ENCODE measurements at regions not wholly inside any gene's neighbourhood (a gene's known extent, or its start where the extent isn't known, plus 50 kb on each side); places are given as distances from the start of the nearest gene placed in this dataset.
A peak's percentile ranks its signal among the peaks of the same experiment; 100 is the strongest.

DNA sequence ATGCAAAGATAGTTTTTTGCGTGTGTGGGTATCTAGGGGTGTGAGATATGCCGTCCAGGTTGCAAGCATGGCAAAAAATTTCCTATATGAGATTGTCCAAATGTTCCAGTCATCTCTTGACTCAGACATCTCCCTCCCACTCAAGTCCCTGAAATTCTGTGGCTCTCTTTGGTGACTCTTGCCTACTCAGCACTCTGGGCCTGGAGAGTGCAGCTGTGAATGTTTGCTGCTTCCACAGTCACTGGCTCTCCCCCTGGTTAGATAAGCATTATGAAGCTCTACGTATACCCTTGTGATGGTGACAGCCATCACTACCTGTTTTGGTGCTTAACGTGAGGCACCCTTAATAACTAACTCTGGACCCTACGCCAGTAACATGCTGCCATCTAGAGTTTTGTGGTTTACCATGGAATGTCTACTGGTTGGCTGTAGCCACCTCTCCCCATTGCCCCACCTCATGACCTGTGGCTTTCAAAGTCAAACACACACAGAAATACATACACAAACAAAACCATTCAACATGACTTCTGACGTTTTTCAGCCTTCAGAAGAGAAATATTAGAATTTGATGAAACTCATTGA lies 621.9 kb upstream of the CITED2 start:
- Histone ChIP-seq H2AFZ (ENCODE audit: low read length) (0 out of 2 replicates have a peak overlapping the region, but pooled peaks have one; percentile 5), H3K4me2 (ENCODE audit: low read depth, low read length) (peak overlapping the region; percentile 39; the same call in 1 of the 2 replicates)
- TF ChIP-seq, protein P1, sequence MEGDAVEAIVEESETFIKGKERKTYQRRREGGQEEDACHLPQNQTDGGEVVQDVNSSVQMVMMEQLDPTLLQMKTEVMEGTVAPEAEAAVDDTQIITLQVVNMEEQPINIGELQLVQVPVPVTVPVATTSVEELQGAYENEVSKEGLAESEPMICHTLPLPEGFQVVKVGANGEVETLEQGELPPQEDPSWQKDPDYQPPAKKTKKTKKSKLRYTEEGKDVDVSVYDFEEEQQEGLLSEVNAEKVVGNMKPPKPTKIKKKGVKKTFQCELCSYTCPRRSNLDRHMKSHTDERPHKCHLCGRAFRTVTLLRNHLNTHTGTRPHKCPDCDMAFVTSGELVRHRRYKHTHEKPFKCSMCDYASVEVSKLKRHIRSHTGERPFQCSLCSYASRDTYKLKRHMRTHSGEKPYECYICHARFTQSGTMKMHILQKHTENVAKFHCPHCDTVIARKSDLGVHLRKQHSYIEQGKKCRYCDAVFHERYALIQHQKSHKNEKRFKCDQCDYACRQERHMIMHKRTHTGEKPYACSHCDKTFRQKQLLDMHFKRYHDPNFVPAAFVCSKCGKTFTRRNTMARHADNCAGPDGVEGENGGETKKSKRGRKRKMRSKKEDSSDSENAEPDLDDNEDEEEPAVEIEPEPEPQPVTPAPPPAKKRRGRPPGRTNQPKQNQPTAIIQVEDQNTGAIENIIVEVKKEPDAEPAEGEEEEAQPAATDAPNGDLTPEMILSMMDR (IDR thresholded peaks at IDR 0.05; ENCODE audit: low read length), result peak; percentile 56
- TF ChIP-seq EZH2phosphoT487 (IDR thresholded peaks at IDR 0.05; ENCODE audit: low read length), result no peak

DNA sequence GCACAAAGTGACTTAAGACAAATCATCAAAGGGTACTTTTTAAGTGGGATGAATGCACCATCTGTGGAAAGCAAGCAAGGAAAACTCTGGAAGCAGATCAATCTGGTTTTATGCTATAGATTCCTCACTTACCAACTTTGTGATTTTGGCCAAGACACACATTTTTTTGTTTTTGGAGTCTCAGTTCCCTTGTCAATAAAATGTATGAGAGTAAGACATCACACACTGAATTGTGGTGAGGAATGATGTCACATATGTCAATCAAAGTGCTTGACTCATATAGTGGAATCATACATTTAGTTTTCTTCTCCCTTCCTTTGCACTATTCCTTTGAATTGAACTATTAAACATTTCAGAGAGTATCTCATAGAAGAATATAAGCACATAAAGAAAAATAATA lies 620.5 kb upstream of the CITED2 start:
- Histone ChIP-seq H3K4me3 (ENCODE audit: low read length) (no peak overlapping the region), H3K79me2 (ENCODE audit: low read length) (no peaks in the 10 kb centered on the region), H3K9me3 (replicated peaks; ENCODE audit: insufficient read depth, low read length) (no peaks in the 10 kb centered on the region), H3K27me3 (replicated peaks; ENCODE audit: insufficient read depth, low read length) (no peaks in the 10 kb centered on the region), H3F3A (ENCODE audit: insufficient read depth, low read length) (no peaks in the 10 kb centered on the region), H3K9me2 (replicated peaks; ENCODE audit: insufficient read depth, low read length) (no peaks in the 10 kb centered on the region), H3K4me2 (ENCODE audit: low read depth, low read length) (no peak overlapping the region), H3K36me3 (replicated peaks; ENCODE audit: insufficient read depth, low read length) (no peaks in the 10 kb centered on the region), H3K4me1 (ENCODE audit: low read length) (peaks cover 11% of the 10 kb centered on the region), H3K9ac (ENCODE audit: low read length) (no peak overlapping the region), H2AFZ (ENCODE audit: low read length) (no peak overlapping the region), H4K20me1 (ENCODE audit: insufficient read depth, low read length) (no peaks in the 10 kb centered on the region), H3K27ac (ENCODE audit: low read length) (no peak overlapping the region)
- no peak for TF ChIP-seq EZH2 (optimal IDR thresholded peaks at IDR 0.05; ENCODE audit: low read depth, low read length)
- TF ChIP-seq, protein P1 (IDR thresholded peaks at IDR 0.05; ENCODE audit: low read length), result no peak
- TF ChIP-seq EZH2phosphoT487 (IDR thresholded peaks at IDR 0.05; ENCODE audit: low read length), result no peak
- no peak for DNase-seq

More for the DNA sequence above, 621.9 kb upstream of the CITED2 start:
- Histone ChIP-seq H3K9me2 (replicated peaks; ENCODE audit: insufficient read depth, low read length) (no peaks in the 10 kb centered on the region), H3K9ac (ENCODE audit: low read length) (no peak overlapping the region), H3K9me3 (replicated peaks; ENCODE audit: insufficient read depth, low read length) (no peaks in the 10 kb centered on the region), H3K4me3 (ENCODE audit: low read length) (no peak overlapping the region), H3K4me1 (ENCODE audit: low read length) (peaks cover 11% of the 10 kb centered on the region), H3K79me2 (ENCODE audit: low read length) (no peaks in the 10 kb centered on the region), H3F3A (ENCODE audit: insufficient read depth, low read length) (no peaks in the 10 kb centered on the region), H3K27ac (ENCODE audit: low read length) (no peak overlapping the region), H4K20me1 (ENCODE audit: insufficient read depth, low read length) (no peaks in the 10 kb centered on the region), H3K27me3 (replicated peaks; ENCODE audit: insufficient read depth, low read length) (no peaks in the 10 kb centered on the region), H3K36me3 (replicated peaks; ENCODE audit: insufficient read depth, low read length) (no peaks in the 10 kb centered on the region)
- peak; percentile 83 for DNase-seq

DNA sequence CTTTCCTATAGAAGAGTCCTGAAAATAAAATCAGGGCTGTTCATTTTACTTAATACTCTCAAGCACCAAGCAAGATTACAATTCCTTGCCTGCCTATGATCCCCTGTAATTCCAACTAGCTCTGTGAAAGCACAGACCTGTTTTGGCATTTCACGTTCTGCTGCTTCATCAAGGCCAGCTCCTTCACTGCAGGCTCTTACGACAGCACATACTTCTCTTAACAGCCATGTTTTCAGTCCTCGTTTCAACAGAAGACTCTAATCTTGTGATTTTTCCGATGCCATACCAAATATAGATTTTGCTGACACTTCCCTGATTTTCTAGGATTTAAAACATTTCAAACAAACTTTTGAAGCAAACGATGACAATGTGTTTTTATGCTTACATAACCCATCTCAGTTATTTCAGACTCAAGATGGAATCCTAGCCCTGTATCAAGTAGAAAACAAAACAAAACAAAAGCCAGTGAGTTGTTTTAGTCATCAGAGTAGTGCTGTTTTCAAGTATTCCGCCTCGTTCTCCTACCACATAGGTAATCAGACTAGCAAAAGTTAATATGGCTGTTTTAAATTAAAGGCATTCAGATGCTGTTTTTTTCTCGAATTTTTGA lies 616.5 kb upstream of the CITED2 start:
- Histone ChIP-seq H3K9me3 (replicated peaks; ENCODE audit: insufficient read depth, low read length) (no peaks in the 10 kb centered on the region), H3K79me2 (ENCODE audit: low read length) (no peaks in the 10 kb centered on the region), H3K27me3 (replicated peaks; ENCODE audit: insufficient read depth, low read length) (no peaks in the 10 kb centered on the region), H3K36me3 (replicated peaks; ENCODE audit: insufficient read depth, low read length) (no peaks in the 10 kb centered on the region), H3F3A (ENCODE audit: insufficient read depth, low read length) (no peaks in the 10 kb centered on the region), H3K4me2 (ENCODE audit: low read depth, low read length) (no peak overlapping the region), H4K20me1 (ENCODE audit: insufficient read depth, low read length) (no peaks in the 10 kb centered on the region), H2AFZ (ENCODE audit: low read length) (no peak overlapping the region), H3K4me1 (ENCODE audit: low read length) (peaks cover under 1% of the 10 kb centered on the region; the same call in 1 of the 2 replicates), H3K27ac (ENCODE audit: low read length) (no peak overlapping the region), H3K9ac (ENCODE audit: low read length) (no peak overlapping the region), H3K9me2 (replicated peaks; ENCODE audit: insufficient read depth, low read length) (no peaks in the 10 kb centered on the region), H3K4me3 (ENCODE audit: low read length) (no peak overlapping the region)
- TF ChIP-seq, protein P1 (IDR thresholded peaks at IDR 0.05; ENCODE audit: low read length), result no peak
- TF ChIP-seq EZH2phosphoT487 (IDR thresholded peaks at IDR 0.05; ENCODE audit: low read length) (no peak), EZH2 (optimal IDR thresholded peaks at IDR 0.05; ENCODE audit: low read depth, low read length) (no peak)
- DNase-seq, result no peak
